B cell (primary cell): ENCODE measurements at regions not wholly inside any gene's neighbourhood (a gene's known extent, or its start where the extent isn't known, plus 50 kb on each side); places are given as distances from the start of the nearest gene placed in this dataset.

Source experiments
- EZH2 ChIP-seq: IDR thresholded peaks from 2 replicates; pipeline ENCODE4 v1.6.1; 2012; ENCODE audit warnings: borderline replicate concordance, low read depth, mild to moderate bottlenecking, moderate library complexity, low read length; ENCODE audit not compliant: insufficient read depth, poor library complexity, severe bottlenecking
- TF ChIP-seq, protein P1 (sequence below): fragments of 200-600 bp; IDR thresholded peaks from one replicate; pipeline ENCODE4 v1.8.0; 2022; ENCODE audit warnings: antibody characterized with exemption, mild to moderate bottlenecking

DNA sequence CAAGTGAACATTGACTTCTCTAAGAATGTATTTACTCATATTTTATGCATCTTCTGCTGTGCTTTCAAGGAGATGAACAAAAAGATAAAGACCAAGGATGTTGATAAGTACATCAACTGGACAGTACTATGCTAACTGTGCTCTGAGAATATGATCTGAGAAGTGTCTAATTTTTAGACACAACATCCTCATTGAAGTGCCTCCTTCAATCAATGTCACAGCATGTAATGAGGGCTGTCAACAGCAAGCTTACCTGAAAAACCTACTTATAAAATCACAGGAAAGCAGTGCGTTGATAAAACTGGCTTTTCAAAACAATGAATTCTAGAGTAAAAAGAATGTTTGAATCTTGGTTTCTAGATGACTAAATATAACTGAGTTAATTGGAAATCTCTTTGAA is 452.9 kb upstream of the DSEL start:
- no peak for TF ChIP-seq EZH2
- TF ChIP-seq, protein P1, sequence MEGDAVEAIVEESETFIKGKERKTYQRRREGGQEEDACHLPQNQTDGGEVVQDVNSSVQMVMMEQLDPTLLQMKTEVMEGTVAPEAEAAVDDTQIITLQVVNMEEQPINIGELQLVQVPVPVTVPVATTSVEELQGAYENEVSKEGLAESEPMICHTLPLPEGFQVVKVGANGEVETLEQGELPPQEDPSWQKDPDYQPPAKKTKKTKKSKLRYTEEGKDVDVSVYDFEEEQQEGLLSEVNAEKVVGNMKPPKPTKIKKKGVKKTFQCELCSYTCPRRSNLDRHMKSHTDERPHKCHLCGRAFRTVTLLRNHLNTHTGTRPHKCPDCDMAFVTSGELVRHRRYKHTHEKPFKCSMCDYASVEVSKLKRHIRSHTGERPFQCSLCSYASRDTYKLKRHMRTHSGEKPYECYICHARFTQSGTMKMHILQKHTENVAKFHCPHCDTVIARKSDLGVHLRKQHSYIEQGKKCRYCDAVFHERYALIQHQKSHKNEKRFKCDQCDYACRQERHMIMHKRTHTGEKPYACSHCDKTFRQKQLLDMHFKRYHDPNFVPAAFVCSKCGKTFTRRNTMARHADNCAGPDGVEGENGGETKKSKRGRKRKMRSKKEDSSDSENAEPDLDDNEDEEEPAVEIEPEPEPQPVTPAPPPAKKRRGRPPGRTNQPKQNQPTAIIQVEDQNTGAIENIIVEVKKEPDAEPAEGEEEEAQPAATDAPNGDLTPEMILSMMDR = no peak
